WERI-Rb-1 (cell line): ENCODE measurements at regions not wholly inside any gene's neighbourhood (a gene's known extent, or its start where the extent isn't known, plus 50 kb on each side); places are given as distances from the start of the nearest gene placed in this dataset.

Experiments
- DNase-seq: peaks from one replicate; pipeline ENCODE4 v3.0.0-alpha.2; 2020
- H3K27ac ChIP-seq: fragments of 250-450 bp; sonication (Bioruptor Pico); 2 replicates; pipeline ENCODE4 v1.5.1; 2020; ENCODE audit warnings: mild to moderate bottlenecking, moderate library complexity
- H3K27me3 ChIP-seq: fragments of 250-450 bp; sonication (Bioruptor Pico); 2 replicates; pipeline ENCODE4 v1.5.1; 2021; ENCODE audit warnings: mild to moderate bottlenecking, low read depth, moderate library complexity; ENCODE audit not compliant: insufficient read depth, severe bottlenecking
- H3K36me3 ChIP-seq: fragments of 250-450 bp; sonication (Bioruptor Pico); 2 replicates; pipeline ENCODE4 v1.5.1; 2020; ENCODE audit warnings: mild to moderate bottlenecking, moderate library complexity
- H3K4me3 ChIP-seq: 2 replicates; pipeline ENCODE4 v1.5.1; 2011; ENCODE audit warnings: low read depth, mild to moderate bottlenecking, control low read depth, low read length
- H3K9me3 ChIP-seq: fragments of 250-450 bp; sonication (Bioruptor Pico); 2 replicates; pipeline ENCODE4 v1.5.1; 2021; ENCODE audit warnings: mild to moderate bottlenecking, moderate library complexity; ENCODE audit not compliant: severe bottlenecking
- TF ChIP-seq, protein P1 (sequence below): IDR thresholded peaks from 2 replicates; pipeline ENCODE4 v1.5.1; 2011; ENCODE audit warnings: low read depth, mild to moderate bottlenecking, control low read depth, inconsistent platforms, low read length

DNA sequence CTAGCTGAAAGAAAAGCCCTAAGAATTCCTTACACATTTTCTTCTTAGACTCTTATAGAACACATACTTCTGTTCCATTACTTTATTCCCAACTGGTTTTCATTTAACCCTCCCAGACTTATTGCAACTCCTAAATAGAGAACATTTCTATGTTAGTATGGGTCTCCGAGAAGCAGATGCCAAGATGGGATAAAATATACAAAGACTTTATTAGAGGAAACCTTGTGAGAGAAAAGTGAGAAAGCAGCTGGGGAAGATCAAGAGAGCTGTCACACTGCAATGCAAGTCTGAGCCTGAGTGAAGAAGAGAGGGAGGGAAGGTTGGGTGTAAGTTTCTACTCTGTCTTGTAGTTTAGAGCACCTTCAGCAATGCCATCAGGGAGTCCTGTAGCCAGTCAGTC lies 979.3 kb downstream of the IGSF11 start:
- Histone ChIP-seq H3K27ac (no peak overlapping the region), H3K4me3 (no peak overlapping the region), H3K9me3 (no peaks in the 10 kb centered on the region), H3K36me3 (no peaks in the 10 kb centered on the region), H3K27me3 (peaks cover 13% of the 10 kb centered on the region)
- TF ChIP-seq, protein P1, sequence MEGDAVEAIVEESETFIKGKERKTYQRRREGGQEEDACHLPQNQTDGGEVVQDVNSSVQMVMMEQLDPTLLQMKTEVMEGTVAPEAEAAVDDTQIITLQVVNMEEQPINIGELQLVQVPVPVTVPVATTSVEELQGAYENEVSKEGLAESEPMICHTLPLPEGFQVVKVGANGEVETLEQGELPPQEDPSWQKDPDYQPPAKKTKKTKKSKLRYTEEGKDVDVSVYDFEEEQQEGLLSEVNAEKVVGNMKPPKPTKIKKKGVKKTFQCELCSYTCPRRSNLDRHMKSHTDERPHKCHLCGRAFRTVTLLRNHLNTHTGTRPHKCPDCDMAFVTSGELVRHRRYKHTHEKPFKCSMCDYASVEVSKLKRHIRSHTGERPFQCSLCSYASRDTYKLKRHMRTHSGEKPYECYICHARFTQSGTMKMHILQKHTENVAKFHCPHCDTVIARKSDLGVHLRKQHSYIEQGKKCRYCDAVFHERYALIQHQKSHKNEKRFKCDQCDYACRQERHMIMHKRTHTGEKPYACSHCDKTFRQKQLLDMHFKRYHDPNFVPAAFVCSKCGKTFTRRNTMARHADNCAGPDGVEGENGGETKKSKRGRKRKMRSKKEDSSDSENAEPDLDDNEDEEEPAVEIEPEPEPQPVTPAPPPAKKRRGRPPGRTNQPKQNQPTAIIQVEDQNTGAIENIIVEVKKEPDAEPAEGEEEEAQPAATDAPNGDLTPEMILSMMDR, result no peak
- DNase-seq, result no peak

DNA sequence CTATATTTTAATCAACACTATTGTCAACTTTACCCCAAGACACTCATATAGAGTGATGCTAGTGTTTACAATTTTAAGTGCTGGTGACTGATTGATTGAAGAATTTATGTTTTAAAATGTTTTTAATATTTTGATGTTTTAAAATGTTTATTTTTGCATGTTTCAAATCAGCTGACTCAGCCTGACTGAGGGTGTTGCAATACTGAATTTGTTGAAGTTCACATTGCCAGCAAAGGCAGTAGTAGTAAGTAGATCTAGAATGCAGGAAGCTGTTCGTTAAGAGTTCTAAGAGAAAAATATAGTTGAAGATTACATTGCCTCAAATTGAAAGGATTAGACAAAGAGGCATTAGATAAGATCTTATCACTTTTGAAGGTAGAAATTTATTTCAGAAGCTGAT lies 977.6 kb downstream of the IGSF11 start:
- no peak for DNase-seq
- H3K4me3 ChIP-seq, result no peak overlapping the region
- H3K36me3 ChIP-seq, result no peaks in the 10 kb centered on the region
- H3K9me3 ChIP-seq, result no peaks in the 10 kb centered on the region
- TF ChIP-seq, protein P1, result no peak
- H3K27ac ChIP-seq, result no peak overlapping the region
- peaks cover 13% of the 10 kb centered on the region for H3K27me3 ChIP-seq

DNA sequence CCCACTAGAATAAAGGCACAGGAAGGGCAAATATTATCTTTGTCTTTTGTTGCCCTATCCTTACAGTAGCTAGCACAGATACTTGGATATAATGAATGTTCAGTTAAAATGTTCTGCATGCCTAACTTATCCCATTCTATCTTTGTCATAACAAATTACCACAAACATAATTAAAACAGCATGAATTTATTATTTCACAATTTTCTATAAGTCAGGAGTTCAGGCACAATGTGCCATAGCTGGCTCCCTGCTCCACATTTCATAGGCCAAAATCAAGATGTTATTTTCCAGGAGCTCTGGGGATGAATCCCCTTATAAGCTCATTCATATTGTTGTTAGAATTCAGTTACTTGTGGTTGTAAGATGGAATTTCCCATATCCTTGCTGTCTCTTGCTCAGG lies 975.5 kb downstream of the IGSF11 start:
- H3K36me3 ChIP-seq, result no peaks in the 10 kb centered on the region
- no peak overlapping the region for H3K27ac ChIP-seq
- TF ChIP-seq, protein P1, result no peak
- H3K9me3 ChIP-seq, result no peaks in the 10 kb centered on the region
- DNase-seq, result no peak
- H3K27me3 ChIP-seq, result peaks cover 8% of the 10 kb centered on the region
- H3K4me3 ChIP-seq, result no peak overlapping the region

DNA sequence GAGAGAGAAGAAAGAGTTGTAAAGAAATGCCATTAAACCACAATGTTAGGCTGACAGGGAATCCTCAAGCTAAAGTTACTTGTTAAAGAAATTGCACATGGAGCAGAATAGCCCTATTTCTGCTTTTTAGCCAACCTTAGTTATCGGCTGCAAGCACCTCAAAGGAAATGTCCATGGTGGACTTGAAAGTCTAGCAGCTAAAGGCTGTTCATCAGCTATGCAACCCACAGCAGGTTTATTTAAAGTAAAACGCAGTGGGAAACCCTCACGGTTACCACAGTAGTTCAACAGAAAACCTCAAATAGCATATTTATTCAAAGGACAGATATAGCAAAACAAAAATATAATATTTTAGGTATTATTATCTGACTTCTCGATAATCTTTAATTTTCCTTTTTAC lies 967.2 kb downstream of the IGSF11 start:
- TF ChIP-seq, protein P1, result no peak
- H3K27me3 ChIP-seq, result no peaks in the 10 kb centered on the region
- no peak overlapping the region for H3K27ac ChIP-seq
- DNase-seq, result no peak
- H3K9me3 ChIP-seq, result no peaks in the 10 kb centered on the region
- H3K36me3 ChIP-seq, result no peaks in the 10 kb centered on the region
- no peak overlapping the region for H3K4me3 ChIP-seq

DNA sequence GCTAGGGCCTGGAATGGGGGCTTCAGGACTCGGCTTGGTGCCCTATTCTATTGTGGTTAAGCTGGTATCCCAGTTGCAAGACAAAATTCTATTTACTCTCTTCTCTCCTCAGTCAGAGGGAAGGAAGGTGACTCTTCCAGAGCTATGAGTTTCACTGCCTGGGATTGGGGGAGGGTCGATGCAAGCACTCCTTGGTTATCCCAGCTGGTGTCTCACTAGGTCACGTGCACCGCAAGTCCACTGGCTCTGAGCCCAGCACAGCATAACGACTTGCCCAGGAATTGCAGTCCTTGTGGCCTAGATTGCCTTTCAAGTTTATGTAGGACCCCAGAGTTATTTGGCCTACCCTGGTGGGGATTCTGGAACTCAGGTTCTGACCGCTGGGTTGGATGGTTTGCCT lies 958.8 kb downstream of the IGSF11 start:
- H3K27ac ChIP-seq, result no peak overlapping the region
- H3K27me3 ChIP-seq, result no peaks in the 10 kb centered on the region
- no peak for DNase-seq
- TF ChIP-seq, protein P1, result no peak
- no peaks in the 10 kb centered on the region for H3K36me3 ChIP-seq
- H3K4me3 ChIP-seq, result no peak overlapping the region
- no peaks in the 10 kb centered on the region for H3K9me3 ChIP-seq

DNA sequence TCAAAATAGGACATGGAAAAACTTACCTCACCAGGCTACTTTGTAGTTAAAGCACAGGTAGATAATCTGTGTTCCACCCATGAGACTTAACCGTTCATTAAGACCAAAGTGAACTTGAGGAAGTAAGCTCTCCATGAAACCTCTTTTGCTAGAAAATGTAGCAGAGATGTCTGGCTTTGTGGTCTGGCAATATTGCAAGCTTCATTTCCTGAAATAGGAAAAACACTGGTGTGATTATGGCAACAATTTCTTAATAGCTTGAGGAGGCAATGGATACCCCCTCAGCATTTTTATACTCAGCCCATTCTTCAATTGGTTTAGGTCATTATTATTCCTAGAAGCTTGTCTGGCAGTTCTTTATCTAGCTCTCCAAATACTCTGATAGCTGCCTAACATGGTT lies 957.3 kb downstream of the IGSF11 start:
- Histone ChIP-seq H3K27me3 (peaks cover 2% of the 10 kb centered on the region), H3K9me3 (no peaks in the 10 kb centered on the region), H3K4me3 (no peak overlapping the region), H3K27ac (no peak overlapping the region), H3K36me3 (no peaks in the 10 kb centered on the region)
- no peak for DNase-seq
- TF ChIP-seq, protein P1, result no peak
